GM18909 (cell line): ENCODE measurements at regions not wholly inside any gene's neighbourhood (a gene's known extent, or its start where the extent isn't known, plus 50 kb on each side); places are given as distances from the start of the nearest gene placed in this dataset.

Source experiments
- ATAC-seq: cut with Tn5 transposase; IDR thresholded peaks from one replicate; pipeline ENCODE4 v1.9.1; 2021; ENCODE audit warnings: mild to moderate bottlenecking; ENCODE audit not compliant: unreplicated experiment, poor library complexity

DNA sequence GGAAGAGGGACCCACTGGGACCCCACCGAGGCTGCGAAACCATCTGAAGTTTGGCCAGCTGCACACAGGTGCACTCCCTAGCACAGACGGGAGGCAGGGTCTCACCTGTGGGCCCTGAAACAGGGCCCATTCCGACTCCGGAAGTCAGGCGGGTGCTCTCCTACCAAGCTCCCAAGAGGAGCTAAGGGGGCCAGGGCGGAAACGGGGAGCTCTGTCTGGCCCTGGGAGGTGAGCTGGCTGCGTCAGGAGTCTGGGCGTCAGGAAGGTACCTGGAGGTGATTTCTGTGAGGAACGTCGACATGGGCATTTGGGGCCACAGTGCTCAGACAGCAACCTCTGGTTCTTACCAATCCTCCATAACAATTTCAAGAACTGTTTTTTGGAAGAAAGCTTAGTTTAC is 411.7 kb downstream of the TCERG1L start:
- no peak for ATAC-seq

DNA sequence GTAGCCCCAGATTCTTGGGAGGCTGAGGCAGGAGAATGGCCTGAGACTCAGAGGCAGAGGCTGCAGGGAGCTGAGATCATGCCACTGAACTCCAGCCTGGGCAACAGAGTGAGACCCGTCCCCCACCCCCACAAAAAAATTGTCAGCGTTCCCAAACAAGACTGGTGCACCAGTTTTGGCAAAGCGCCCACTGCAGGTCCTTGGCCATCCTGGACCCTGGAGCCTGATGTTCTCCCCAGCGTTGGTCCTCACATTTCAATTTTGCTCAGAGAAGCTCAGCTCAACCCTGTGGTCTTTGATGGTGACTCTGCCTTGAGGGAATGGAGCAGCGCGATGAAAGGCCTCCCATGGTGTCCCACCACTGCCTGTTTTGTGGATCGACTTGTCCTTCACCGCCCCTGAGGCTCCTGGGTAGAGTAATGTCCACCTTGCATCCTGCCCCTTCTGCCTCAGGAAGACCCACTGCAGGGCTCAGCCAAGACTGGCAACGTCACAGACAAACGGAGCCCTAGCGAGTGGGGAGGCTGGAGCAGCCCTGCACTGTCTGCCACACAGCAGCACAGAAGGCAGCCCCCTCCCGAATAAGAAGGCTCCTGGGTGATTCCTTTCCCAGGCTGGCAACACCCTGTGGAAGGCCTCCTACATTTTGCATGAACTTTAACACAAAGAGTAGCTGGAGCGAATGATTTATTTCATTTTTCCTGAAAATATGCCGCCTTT is 410.9 kb downstream of the TCERG1L start:
- no peak for ATAC-seq

DNA sequence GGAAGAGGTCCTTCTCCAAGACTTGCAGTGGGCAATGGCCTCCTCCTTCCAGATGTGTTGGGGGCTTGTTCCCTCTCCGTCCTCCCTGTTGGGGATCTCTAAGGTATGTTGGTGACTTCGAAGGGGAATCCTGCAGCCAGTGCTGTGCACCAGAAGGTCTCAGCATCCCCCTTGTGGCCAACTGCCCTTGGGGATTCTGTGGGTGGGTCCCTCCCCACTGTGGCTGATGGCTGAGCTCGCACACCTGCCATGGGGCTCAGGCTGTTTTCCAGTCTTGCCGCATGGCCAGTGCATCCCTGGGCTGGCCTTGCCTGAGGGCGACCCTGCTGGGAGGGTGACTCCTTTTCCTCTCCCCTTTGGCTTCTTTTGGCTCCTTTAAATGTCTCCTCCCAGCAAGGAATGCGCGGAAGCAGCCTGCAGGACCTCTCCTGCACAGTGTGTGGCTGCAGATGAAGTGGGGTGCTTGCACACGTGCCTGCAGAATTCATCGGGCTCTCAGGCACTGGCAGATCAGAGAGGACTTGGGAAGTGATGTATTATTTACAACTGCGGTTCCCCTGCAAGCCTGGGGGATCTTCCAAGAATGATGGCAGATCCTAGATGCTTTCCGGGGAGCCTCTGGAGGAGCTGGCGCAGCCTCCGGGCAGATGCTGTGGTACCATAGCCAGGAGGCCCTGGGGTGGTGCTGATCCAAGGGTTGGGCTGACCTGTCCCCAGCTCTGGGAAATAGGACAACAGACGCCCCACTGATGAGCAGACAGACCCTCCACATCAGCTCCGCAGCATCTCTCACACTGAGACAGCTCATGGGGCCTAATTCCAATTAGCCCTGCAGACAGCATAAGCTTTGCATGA is 410.0 kb downstream of the TCERG1L start:
- no peak for ATAC-seq

DNA sequence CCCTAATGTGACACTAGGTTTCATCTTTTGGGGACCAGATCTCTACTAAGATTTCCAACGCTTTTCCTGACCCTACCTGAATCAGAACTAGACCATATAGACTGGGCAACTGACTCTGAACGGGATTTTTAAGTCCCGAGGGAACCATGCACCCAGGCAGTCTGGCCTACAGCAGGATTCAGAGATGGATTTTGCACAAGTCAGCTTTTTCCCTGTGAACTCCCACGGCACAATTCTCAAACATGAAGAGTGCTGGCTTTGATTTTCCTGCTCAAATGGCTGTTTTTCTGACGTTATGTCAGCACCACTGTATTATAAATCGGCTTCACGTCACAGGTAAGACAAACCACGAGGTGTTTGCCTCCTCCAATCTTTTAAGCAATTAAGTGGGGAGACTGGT is 409.1 kb downstream of the TCERG1L start:
- ATAC-seq, result no peak

DNA sequence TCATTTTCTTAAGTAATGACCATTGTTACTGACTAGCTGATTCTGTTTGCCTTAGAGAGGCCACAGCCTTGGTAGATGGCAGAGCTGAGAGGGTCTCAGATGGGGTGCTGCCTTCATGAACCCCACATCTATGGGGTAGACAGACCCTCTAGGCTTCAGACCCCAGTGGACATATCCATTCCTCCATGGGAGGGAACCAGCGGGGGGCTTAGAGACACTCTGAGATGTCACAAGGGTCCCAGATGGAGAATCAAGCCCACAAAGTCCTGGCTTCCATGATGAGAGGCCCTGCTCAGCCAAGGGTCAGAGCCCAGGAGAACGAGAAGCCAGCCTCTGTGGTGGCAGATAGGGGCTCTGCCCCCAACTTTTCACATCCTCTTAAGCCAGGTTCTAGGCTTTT is 408.6 kb downstream of the TCERG1L start:
- ATAC-seq, result no peak

DNA sequence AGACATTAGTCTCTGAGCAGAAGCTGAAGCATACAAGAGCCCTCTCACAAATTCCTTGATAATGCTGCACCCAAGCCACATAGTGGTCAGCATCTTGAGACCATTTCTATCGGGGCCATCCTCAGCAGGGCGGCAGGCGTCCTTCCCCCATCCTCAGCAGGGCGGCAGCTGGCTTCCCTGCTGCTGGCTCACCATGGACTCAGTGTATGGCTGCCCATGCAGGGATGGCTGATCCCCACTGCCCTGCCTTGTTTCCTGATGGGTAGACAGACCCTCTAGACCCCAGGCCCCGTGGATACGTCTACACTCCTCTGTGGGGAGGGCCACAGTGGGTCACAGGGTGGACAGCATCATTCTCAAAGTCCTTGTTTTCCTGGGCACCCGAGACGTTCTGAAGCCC is 406.8 kb downstream of the TCERG1L start:
- no peak for ATAC-seq

GRCh38 chr10:130905386-130905785 is 406.1 kb downstream of the TCERG1L start:
- ATAC-seq, result no peak

- no peak for ATAC-seq
Measured at GRCh38 chr10:130905921-130906320, 405.6 kb downstream of the TCERG1L start.

DNA sequence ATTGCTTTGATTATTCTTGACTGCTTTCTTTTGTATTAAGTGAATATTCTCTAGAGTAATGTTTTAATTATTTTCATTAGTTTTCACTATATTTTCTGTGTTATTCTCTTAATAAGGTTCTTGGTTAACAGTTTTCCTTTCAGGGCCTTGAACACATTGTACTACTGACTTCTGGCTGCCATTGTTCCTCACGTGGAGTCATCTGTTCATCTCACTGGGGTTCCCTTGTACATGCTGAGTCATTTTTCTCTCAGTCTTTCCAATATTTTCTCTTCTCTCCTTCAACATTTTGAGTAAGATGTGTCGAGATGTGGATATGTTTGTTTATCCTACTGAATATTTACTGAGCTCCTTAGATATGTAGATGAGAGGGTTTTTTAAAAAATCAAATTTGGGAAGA is 400.7 kb downstream of the TCERG1L start:
- no peak for ATAC-seq

GRCh38 chr10:130913844-130914243 is 397.7 kb downstream of the TCERG1L start:
- ATAC-seq, result no peak

DNA sequence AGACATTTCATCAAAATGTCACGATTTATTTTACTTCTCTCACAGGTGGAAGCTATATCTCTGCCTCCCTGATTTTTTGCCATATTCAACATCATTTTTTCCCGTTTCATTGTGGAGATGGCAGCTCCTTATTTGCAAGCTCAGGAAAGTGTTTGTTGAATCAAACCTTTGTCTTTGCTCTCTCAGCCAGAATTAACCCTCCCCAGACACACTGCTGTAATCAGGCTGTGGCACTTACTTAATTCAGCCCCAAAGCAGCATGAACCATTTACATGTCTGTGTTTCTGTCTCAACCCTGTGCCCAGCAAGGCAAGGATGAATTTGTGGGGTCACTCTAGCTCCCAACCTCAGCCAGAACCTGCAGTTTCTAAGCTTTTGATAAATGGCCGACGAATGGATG is 397.2 kb downstream of the TCERG1L start:
- ATAC-seq, result no peak

DNA sequence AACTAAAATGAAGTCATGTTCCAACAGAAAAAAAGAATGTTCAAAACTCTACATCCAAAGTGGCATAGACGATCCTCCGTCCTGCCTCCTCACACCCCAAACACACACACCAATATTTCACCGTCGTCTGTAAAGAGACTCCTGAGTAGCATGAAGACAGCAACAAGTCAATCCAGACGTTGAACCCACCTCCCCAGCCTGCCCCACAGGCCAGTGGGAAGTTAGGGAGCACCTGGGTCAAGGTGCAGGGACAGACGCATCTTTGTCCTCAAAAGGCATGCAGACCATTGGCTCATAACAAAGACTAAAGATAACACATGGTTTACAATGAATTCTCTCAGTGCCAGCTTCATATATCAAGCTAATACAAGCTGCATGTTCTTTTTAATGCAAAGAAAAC is 396.5 kb downstream of the TCERG1L start:
- ATAC-seq, result no peak

DNA sequence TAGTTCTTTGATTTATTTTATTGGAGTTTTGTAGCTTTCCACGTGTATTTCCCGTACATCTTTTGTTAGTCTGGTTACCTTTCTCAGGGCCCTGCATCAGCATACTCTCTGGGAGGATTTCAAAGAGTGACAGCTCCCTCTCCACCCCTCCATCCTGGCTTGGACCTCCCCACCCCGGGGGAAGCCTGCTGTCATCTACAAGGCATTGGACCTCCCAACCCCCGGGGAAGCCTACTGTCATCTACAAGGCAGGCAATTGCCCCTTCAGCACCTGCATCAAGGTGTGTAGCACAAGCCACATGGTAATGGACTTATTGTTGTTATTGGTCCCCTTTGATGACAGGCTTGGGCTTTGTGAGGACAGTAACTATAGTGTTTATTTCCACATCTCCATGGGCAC is 390.1 kb downstream of the TCERG1L start:
- no peak for ATAC-seq

DNA sequence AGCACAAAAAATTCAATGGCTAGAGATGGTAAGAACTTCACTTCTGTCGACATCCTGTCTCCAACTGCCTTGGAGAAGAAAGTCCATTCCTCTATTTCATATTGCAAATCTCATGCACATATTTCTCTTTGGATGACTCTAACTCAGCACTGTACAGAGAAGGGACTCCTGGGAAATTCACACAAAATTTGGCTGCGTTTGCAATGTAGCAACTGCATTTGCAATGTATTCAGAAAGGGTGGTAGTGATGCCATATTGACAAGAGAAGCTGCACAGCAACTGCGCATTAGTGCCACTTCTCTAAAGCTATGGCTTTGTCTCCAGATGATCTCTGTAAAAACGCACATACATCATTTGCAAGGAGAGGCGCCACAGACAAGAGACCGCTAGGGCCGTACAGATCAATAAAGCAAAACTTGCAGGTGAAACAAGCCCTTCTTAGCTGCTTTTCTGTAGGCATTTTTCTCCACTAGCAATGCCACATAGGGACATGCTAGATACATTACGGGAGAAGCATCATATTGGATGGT is 389.5 kb downstream of the TCERG1L start:
- no peak for ATAC-seq

- no peak for ATAC-seq
Measured at GRCh38 chr10:130923596-130923995, 387.9 kb downstream of the TCERG1L start.

DNA sequence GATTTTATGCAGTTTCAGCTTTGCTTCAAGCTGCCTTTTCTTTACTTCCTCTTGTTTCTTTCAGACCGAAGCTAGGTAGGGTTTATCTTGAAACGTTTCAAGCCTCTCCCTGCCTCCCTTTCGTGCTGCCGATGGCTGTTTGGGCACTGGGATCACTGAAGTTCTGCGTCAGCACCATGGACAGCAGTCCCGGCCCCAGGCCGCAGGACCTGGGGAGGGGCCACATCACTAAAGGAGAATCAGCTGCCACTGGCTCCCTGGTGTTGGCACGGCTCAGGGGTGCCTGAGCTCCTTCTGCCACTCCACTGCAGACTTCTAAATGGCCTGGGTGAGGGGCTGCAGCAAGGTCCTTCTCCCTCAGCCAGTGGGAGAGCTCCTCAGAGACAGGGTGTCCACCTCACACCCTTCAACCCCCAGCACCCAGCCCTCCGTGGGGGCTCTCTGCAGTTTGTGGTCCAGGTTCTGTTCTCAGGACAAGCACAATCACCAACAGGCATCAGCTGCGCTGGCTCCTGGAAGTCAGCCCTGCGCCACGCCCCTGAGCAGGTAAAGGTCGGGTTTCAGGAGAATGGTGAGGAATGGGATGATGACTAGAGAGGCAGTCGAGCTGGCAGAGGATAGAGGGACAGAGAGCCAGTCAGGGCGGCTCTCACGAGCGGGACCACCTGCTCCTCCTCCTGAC is 387.2 kb downstream of the TCERG1L start:
- no peak for ATAC-seq

- ATAC-seq, result no peak
Measured at GRCh38 chr10:130926442-130926841, 385.1 kb downstream of the TCERG1L start.

- ATAC-seq, result no peak
Measured at GRCh38 chr10:130927157-130927556, 384.4 kb downstream of the TCERG1L start.

DNA sequence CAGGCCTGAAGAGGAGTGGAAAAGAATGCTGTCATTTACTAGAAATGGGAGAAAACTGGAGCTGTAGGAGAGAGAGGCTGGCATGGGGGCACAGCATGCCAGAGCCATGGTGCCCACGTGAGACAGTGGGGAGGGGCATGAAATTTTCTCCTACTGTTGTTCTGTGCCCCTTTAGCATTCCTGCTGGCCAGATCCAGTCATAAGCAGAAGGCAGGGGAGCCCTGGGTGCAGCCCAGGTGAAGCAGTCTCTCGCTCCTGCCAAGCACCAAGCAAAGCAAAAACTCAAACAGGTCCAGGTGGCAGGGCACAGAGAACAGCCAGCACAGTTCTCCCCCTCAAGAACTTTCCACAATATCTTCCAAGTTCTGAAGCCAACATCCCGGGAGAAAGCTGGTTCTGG is 383.2 kb downstream of the TCERG1L start:
- no peak for ATAC-seq

DNA sequence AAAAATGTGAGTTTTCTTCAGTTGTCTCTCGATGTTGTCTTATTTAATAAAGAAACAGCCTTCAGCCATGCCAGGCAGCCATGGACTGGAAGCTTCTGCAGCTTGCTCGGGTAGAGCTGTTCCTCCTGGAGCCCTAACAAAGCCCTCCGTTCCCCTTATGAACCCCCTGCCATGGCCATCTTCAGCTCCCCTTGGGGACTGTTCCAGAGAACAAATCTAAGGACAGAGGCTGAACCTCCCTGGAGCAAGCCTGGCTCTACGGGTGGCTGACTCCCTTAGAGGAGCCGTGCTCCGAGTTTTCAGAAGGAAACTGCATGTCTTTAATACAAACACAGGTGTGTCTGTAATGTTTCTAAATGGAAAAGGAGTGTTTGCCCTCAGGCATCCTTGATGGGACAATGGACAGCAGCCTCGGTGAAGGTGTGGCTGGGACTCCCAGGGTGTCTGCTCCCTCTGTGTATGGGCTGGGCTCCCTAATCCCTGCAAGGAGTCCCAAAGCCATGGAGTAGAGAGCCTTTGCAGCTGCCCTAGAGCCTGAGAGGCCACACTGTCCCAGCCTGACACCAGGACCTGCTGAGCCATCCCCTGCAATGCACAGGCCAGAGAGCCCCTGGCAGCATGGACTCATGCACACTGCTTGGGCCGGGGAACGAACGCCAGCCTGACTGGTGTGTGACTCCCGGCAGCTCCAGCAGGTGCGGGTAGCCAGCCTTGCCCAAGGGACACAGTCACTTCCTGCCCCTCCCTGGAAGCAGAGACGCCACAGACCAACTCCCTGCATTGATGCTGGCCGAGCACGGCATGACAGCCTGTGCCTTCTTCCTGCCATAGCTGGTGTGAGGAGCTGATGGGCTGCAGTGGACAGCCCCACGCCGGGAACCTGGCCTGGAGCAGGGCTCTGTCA is 381.8 kb downstream of the TCERG1L start:
- no peak for ATAC-seq
